T-helper 9 cell (primary cell): ENCODE measurements at regions not wholly inside any gene's neighbourhood (a gene's known extent, or its start where the extent isn't known, plus 50 kb on each side); places are given as distances from the start of the nearest gene placed in this dataset.

Experiments used
- DNase-seq: peaks from one replicate; pipeline ENCODE4 v3.0.0-alpha.2; 2020

GRCh38 chr3:8366219-8366810 is 135.3 kb upstream of the LMCD1 start:
- no peak for DNase-seq

- no peak for DNase-seq
Measured at GRCh38 chr3:8368598-8368997, 133.0 kb upstream of the LMCD1 start.

GRCh38 chr3:8369638-8370037 is 132.0 kb upstream of the LMCD1 start:
- DNase-seq: no peak

DNA sequence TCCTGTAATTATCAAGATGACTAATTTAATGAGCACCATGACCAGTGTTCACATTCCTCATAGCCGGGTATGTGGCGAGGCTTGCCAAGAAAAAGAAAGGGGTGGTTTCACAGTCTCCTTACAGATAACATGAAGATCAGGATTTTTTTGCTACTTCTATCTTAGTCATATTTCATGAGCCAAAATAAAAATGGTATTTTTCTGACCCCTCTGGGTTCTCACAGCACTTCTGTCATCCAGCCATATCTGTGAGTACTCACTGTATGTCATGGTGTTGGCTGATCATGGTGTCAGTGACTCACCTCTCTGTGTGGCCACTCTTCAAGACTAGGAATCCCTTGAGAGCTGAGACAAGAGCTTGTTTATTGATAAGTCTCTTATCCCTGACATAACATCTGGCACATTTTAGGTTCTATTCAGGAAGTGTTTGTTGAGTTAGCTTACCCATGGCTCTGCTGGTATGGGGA is 130.5 kb upstream of the LMCD1 start:
- no peak for DNase-seq

DNA sequence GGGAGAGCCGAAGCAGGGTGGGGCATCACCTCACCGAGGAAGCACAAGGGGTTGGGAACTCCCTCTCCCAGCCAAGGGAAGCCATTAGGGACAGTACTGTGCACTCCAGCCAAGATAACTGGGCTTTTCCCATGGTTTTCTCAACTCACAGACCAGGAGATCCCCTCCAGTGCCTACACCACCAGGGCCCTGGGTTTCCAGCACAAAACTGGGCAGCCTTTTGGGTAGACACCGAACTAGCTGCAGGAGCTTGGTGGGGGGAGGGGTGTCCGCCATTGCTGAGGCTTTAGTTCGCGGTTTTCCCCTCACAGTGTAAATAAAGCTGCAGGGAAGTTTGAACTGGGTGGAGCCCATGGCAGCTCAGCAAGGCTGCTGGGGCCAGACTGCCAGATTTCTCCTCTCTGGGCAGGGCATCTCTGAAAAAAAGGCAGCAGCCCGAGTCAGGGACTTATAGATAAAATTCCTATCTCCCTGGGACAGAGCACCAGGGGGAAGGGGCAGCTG is 129.6 kb upstream of the LMCD1 start:
- DNase-seq: no peak

GRCh38 chr3:8380904-8381704 is 120.5 kb upstream of the LMCD1 start:
- DNase-seq: no peak

DNA sequence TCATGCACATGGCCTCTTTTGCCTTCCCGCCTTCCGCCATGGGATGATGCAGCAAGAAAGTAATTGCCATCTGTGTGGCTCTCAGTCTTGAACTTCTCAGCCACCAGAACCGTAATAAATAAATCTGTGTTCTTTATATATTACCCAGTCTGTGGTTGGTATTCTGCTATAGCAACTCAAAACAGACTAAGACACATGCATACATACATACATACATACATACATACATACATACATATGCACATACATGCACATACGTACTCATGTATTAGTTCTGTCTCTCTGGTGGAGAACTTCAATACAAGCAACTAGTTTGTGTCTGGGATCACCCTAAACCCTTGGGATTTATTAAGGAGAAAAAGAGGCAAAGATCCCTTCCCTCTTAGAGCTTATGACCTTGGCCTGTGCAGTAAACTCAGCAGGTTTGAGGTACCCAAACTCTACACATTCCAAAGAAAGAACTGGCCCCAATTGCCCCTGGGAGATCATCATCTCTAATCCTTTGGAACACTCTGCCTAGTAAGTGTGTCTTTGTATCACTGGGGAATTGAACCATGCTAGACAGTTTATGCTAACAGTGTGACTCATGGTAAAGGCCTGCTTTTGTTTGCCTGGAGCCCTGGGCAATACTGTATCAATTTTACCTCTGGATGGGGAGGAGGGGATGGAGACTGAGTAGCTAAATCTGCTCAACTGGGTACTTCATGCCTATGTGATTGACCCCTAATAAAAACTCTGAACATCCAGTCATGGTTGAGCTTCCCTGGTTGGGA is 115.6 kb upstream of the LMCD1 start:
- DNase-seq: no peak

GRCh38 chr3:8387571-8387970 is 114.1 kb upstream of the LMCD1 start:
- no peak for DNase-seq

- no peak for DNase-seq
Measured at GRCh38 chr3:8399686-8400085, 101.9 kb upstream of the LMCD1 start.

DNA sequence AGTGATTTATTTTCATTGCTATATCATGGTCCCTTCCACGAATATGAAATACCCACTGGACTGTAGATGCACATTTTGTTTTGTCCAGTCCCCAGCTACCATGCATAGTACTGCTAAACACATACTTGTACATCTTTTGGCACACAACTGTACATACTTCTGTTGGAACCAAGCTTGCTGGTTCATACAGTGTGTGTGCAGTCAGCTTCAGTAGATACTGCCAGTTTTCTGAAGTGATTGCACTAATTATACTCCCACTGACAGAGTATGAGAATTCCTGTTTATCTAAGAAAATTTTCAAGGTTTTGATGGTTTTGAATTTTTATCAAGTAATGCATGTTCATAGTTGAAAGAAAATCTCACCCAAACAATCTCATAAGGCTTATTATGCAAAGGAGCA is 100.7 kb upstream of the LMCD1 start:
- DNase-seq: no peak

- no peak for DNase-seq
Measured at GRCh38 chr3:8403996-8404395, 97.6 kb upstream of the LMCD1 start.

DNA sequence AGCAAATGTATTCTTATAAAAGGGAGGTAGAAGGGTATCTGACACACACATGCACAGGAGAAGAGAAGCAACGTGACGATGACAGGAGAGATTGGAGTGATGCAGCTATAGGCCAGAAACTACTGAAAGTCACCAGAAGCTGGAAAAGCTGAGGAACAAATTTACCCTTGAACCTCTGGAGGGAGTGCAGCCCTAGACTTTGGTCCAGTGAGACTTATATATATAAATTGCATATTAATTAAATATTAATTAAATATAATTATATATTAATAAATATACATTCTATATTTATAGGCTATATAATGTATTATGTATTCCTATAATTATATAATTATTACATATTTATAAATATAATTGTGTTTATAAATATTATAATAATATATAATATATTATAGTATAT is 96.5 kb upstream of the LMCD1 start:
- no peak for DNase-seq

- no peak for DNase-seq
Measured at GRCh38 chr3:8406479-8406878, 95.1 kb upstream of the LMCD1 start.

DNA sequence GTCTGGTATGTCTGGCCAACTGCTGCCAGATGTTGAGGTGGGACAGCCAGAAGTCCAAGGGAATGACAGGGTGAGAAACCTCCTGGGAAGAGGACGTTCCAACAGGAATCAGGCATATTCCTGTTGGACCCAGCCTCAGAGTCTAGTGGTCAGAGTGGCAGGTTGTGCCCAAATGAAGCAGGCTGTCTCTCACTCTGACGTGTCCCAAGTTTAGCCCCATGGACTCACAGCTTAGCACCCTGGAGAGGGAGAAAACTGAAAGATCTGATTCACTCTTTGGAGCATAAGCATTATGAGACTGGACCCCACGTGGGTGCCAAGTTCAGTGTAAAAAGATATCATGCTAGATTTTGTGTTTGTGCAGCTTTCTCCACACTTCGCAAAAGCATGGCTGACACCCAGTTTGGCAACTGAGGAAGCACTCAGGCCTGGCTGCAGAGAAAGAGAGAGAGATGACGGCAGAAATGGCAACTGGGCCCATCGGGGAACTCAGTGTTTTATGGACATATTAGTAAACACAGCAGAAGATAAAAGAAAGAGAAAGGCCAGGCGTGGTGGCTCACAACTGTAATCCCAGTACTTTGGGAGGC is 88.2 kb upstream of the LMCD1 start:
- DNase-seq: no peak

GRCh38 chr3:8416965-8417364 is 84.7 kb upstream of the LMCD1 start:
- no peak for DNase-seq

GRCh38 chr3:8420612-8421011 is 81.0 kb upstream of the LMCD1 start:
- DNase-seq: no peak

GRCh38 chr3:8421267-8421666 is 80.4 kb upstream of the LMCD1 start:
- no peak for DNase-seq

DNA sequence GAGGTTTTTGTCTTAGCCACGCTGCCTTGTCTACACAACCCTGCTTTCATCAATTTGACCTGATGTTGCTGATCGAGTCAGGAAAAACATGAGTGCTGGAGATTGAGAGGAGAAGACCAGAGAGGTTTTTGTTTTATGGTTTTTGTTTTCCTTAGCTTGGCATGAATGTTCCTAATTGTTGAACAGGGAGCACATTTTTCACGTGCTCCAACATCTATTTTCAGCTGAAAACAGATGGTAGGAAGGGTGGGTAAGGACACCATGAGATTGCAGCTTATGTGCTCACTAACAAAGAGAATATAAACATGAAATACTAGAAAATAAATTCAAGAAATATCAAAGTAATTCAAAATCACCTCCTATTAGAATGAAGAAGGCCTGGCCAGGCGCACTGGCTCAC is 79.9 kb upstream of the LMCD1 start:
- DNase-seq: no peak

DNA sequence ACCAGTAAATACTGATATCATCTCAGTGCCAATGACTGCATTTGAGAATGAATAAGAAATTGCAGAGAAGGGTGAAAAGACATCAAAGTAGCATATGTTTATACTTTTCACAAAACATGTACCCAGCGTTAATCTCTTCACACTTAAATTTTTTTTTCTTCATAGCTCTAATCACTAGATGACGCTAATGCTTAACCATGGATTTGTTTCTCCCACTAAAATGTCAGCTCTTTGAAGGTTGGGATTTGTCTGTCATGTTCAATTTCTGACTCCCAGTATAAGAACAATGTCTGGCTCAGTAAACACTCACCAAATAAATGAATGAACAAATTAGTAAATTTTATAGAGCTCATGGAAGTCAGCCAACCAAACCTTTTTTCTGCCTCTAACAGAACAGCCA is 78.3 kb upstream of the LMCD1 start:
- no peak for DNase-seq

DNA sequence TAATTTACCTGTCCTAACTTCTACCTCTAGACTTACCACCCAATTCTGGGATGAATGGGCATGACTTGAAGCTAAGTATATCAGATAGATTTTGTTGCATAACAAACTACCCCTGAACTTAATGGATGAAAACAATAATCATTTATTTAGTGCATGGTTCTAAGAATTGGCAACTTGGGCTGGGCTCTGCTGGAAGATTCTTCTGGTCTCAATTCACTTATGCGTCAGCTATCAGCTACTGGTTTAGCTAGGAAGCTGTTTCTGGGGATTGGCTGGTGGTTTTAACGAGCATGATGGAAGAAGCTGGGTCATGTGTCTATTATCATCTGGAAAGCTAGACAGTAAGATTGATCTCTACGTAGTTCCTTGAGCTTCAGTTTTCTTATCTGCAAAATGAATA is 77.3 kb upstream of the LMCD1 start:
- no peak for DNase-seq

DNA sequence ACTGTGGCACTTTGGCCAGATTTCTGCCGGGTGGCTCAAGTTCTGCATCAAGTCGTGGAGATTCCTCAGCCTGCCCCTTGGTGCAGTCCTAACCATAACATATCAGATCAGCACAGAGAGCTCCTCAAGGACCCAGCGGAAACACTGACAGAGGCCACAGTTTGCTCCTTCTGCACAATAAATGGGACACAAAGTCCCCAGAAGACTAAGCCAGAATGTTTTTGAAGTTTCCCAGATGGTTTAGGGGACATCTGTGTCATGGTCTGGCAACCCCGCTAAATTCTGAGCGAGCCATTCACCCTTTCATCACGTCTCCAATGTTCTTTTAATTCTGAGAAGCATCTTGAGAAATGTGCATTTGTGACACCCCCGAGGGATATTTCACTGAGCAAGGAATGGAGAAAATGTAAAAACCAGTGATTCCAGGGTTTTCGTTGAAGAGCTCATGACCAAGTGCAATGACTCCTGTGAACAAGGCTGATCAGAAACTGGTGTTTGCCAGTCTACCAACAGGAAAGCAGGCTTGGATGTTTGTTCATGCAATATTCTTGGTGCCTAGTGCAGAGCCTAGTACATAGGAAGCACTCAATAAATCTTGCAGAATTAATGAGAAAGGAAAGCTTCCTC is 64.8 kb upstream of the LMCD1 start:
- DNase-seq: no peak

DNA sequence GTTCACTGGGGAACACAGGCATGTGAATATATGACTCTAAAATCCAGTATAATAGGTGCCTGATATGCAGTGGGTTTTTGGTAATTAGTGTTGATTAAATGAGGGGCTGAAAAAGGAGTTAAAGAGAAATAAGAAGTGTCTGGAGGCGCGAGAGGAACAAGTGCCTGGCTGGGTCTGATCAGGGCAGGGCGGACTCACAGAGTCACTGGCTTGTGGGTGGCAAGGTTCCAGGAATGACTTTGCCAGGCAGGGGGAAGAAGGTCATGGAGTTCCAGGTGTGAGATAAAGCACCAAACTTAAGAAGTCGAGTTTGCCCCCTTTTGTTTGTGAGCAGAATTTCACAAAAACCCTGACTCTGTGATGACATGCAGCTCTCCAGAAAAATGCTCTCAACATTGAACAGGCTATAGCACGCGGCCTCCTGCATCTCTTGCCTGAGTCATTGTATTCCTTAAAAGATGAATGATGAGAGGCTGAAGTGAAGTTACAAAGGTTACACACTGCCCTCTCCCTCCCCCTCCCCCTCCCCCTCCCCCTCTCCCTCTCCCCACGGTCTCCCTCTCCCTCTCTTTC is 63.0 kb upstream of the LMCD1 start:
- DNase-seq: no peak
